ENCODE measurements at regions not wholly inside any gene's neighbourhood (a gene's known extent, or its start where the extent isn't known, plus 50 kb on each side); places are given as distances from the start of the nearest gene placed in this dataset.

- TF ChIP-seq CTCF (IDR thresholded peaks at IDR 0.05) (no peak), EZH2 (IDR thresholded peaks at IDR 0.05; ENCODE audit: borderline replicate concordance, insufficient read depth, low read depth, low read length, poor library complexity, severe bottlenecking) (no peak)
Observed at GRCh38 chr2:215631696-215632095, 195.8 kb upstream of the FN1 start.
